CD4-positive, alpha-beta T cell (primary cell): ENCODE measurements at regions not wholly inside any gene's neighbourhood (a gene's known extent, or its start where the extent isn't known, plus 50 kb on each side); places are given as distances from the start of the nearest gene placed in this dataset.

Experiments used
- ATAC-seq: fragments of 200-7000 bp; cut with Tn5 transposase; one replicate; pipeline ENCODE4 v1.10.0; 2022; ENCODE audit warnings: mild to moderate bottlenecking; ENCODE audit not compliant: poor library complexity
- CTCF ChIA-PET: fragments of 350-600 bp; sonication (Branson Sonifier 250); formaldehyde crosslinking; loops from one replicate; lab custom pipeline; 2021; ENCODE audit warnings: antibody characterized with exemption, inconsistent platforms; lab: Charles Lee
- POLR2A ChIA-PET: fragments of 350-600 bp; sonication (Branson Sonifier 250); formaldehyde crosslinking; loops from one replicate; lab custom pipeline; 2021; ENCODE audit warnings: antibody characterized with exemption, inconsistent platforms; lab: Charles Lee
- DNase-seq, 14 experiments: peaks; one replicate each; pipeline ENCODE4 v3.0.0-alpha.2; 2013 to 2020; ENCODE audit warnings: mixed read lengths in 2 of 14
- H3K27ac ChIP-seq, 2 donors: one replicate each; pipeline versions ENCODE4 v1.5.1 to v1.7.0; 2013; ENCODE audit warnings: low read length in 2 of 2, low read depth in 1 of 2, mild to moderate bottlenecking in 1 of 2
- H3K27me3 ChIP-seq, 2 experiments: 1 replicate in 1 of 2; 2 replicates in 1 of 2; pipeline versions ENCODE4 v1.6.1 to v1.7.0; 2013; ENCODE audit warnings: low read length in 2 of 2, control low read depth in 1 of 2, mild to moderate bottlenecking in 1 of 2, moderate library complexity in 1 of 2; ENCODE audit not compliant: insufficient read depth in 2 of 2, control insufficient read depth in 1 of 2
- H3K36me3 ChIP-seq: one replicate; pipeline ENCODE4 v1.6.1; 2013; ENCODE audit warnings: low read length, control low read depth; ENCODE audit not compliant: insufficient read depth
- H3K4me1 ChIP-seq: one replicate; pipeline ENCODE4 v1.6.1; 2013; ENCODE audit warnings: low read length, control low read depth; ENCODE audit not compliant: insufficient read depth
- H3K4me3 ChIP-seq: one replicate; pipeline ENCODE4 v1.5.1; 2013; ENCODE audit warnings: mild to moderate bottlenecking, low read length, moderate library complexity
- H3K9me3 ChIP-seq, 2 experiments: 1 replicate in 1 of 2; 2 replicates in 1 of 2; pipeline versions ENCODE4 v1.6.1 to v1.7.0; 2013; ENCODE audit warnings: low read length in 2 of 2, mild to moderate bottlenecking in 2 of 2, control low read depth in 1 of 2, moderate library complexity in 1 of 2; ENCODE audit not compliant: control insufficient read depth in 1 of 2, insufficient read depth in 1 of 2
- H3K27ac Mint-ChIP-seq: one replicate; pipeline ENCODE4 v1.8.0; 2020; ENCODE audit warnings: mixed read lengths
- H3K27me3 Mint-ChIP-seq: one replicate; pipeline ENCODE4 v1.8.0; 2021; ENCODE audit warnings: mixed read lengths
- H3K36me3 Mint-ChIP-seq: one replicate; pipeline ENCODE4 v1.8.0; 2021; ENCODE audit warnings: low read depth, mixed read lengths
- H3K4me1 Mint-ChIP-seq: one replicate; pipeline ENCODE4 v1.8.0; 2021; ENCODE audit warnings: low read depth, mixed read lengths
- H3K4me3 Mint-ChIP-seq: one replicate; pipeline ENCODE4 v1.8.0; 2020; ENCODE audit warnings: mild to moderate bottlenecking, mixed read lengths
- H3K9me3 Mint-ChIP-seq: one replicate; pipeline ENCODE4 v1.8.0; 2020; ENCODE audit warnings: mixed read lengths
- CTCF ChIP-seq: fragments of 200-600 bp; IDR thresholded peaks from one replicate; pipeline ENCODE4 v1.8.0; 2022; ENCODE audit warnings: antibody characterized with exemption, mild to moderate bottlenecking
- intact Hi-C, 2 experiments: fragments of 100-400 bp; cut with DNase I in 1 of 2; cut with micrococcal nuclease in 1 of 2; formaldehyde crosslinking; loops; one replicate each; pipeline versions ENCODE4 v1.15.1 to v1.9.0; 2023 to 2025; cut with DNase I, micrococcal nuclease

- Mint-ChIP-seq H3K9me3 (peaks cover 5% of the 10 kb centered on the region), H3K27ac (no peak overlapping the region), H3K36me3 (no peaks in the 10 kb centered on the region), H3K4me3 (no peak overlapping the region), H3K27me3 (peaks cover 11% of the 10 kb centered on the region), H3K4me1 (no peaks in the 10 kb centered on the region)
- ChIA-PET CTCF (no interaction called here), POLR2A (no interaction called here)
- H3K27me3 ChIP-seq, result no peaks in the 10 kb centered on the region
- DNase-seq, result no peak
- no peaks in the 10 kb centered on the region for H3K4me1 ChIP-seq
- no peak for TF ChIP-seq CTCF
- no peak for ATAC-seq
- no peak overlapping the region for H3K27ac ChIP-seq
- intact Hi-C loops, result no loop called here
- H3K36me3 ChIP-seq, result no peaks in the 10 kb centered on the region
- peaks cover 0 to 14% of the 10 kb centered on the region in 2 experiments for H3K9me3 ChIP-seq
- no peak overlapping the region for H3K4me3 ChIP-seq
These were observed 86.4 kb downstream of the CBLN1 start for GRCh38 chr16:49195237-49195548.

DNA sequence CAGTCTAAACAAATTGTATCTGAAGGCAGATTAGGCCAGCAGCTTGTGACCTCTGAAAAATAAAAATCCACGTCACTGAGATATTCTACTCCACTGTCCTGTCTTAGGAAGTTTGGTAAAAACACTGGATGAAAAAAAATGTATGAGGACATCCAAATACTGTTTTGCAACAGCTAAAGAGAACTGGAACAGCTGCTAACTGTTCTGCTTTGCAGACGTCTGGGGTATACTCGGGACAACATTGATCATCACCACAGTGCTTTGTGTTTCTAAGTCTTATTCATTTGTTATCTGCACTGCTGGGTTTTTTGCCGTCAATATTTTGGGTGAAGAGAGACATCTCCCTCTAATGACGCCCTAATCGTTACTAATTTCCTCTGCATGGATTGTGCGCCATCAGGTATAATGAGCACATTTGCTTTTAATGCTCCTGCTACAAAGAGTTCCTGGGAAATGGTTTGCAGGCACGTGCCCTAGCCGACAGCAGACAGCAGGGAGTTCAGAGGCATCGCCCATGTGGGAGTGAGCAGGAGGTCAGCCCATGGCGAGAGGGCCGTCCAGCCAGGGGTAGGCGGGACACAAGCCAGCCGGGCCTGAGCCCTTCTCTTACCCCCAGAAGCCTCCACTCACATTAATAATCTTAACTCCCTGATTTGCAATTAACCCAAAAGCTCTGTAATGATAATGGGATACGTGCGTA, 87.0 kb downstream of the CBLN1 start:
- Histone ChIP-seq H3K27me3 (no peaks in the 10 kb centered on the region), H3K4me3 (no peak overlapping the region), H3K36me3 (no peaks in the 10 kb centered on the region), H3K4me1 (no peaks in the 10 kb centered on the region), H3K27ac (no peak overlapping the region), H3K9me3 (peaks cover 0 to 13% of the 10 kb centered on the region in 2 experiments)
- no peak overlapping the region for H3K4me3 Mint-ChIP-seq
- peaks cover 5% of the 10 kb centered on the region for H3K9me3 Mint-ChIP-seq
- DNase-seq (no peak), ATAC-seq (no peak)
- intact Hi-C loops, result no loop called here
- TF ChIP-seq CTCF, result no peak
- POLR2A ChIA-PET, result no interaction called here
- peaks cover 10% of the 10 kb centered on the region for H3K27me3 Mint-ChIP-seq
- CTCF ChIA-PET, result no interaction called here
- no peaks in the 10 kb centered on the region for H3K36me3 Mint-ChIP-seq
- H3K27ac Mint-ChIP-seq, result no peak overlapping the region
- H3K4me1 Mint-ChIP-seq, result no peaks in the 10 kb centered on the region

GRCh38 chr16:49193596-49193995, 88.0 kb downstream of the CBLN1 start:
- intact Hi-C loops, result no loop called here
- no peak overlapping the region for H3K27ac ChIP-seq
- no peak for TF ChIP-seq CTCF
- no peak overlapping the region for H3K4me3 Mint-ChIP-seq
- H3K27ac Mint-ChIP-seq, result no peak overlapping the region
- H3K27me3 ChIP-seq, result no peaks in the 10 kb centered on the region
- DNase-seq, result no peak
- H3K36me3 Mint-ChIP-seq, result no peaks in the 10 kb centered on the region
- ChIA-PET POLR2A (no interaction called here), CTCF (no interaction called here)
- H3K27me3 Mint-ChIP-seq, result peaks cover 10% of the 10 kb centered on the region
- ATAC-seq, result no peak
- H3K4me3 ChIP-seq, result no peak overlapping the region
- no peaks in the 10 kb centered on the region for H3K4me1 Mint-ChIP-seq
- H3K9me3 Mint-ChIP-seq, result peaks cover 5% of the 10 kb centered on the region
- no peaks in the 10 kb centered on the region for H3K4me1 ChIP-seq
- no peaks in the 10 kb centered on the region for H3K36me3 ChIP-seq
- peaks cover 0 to 10% of the 10 kb centered on the region in 2 experiments for H3K9me3 ChIP-seq
